WERI-Rb-1 (cell line): ENCODE measurements at regions not wholly inside any gene's neighbourhood (a gene's known extent, or its start where the extent isn't known, plus 50 kb on each side); places are given as distances from the start of the nearest gene placed in this dataset.

ENCODE experiments used
- DNase-seq: peaks from one replicate; pipeline ENCODE4 v3.0.0-alpha.2; 2020
- H3K27ac ChIP-seq: fragments of 250-450 bp; sonication (Bioruptor Pico); 2 replicates; pipeline ENCODE4 v1.5.1; 2020; ENCODE audit warnings: mild to moderate bottlenecking, moderate library complexity
- H3K27me3 ChIP-seq: fragments of 250-450 bp; sonication (Bioruptor Pico); 2 replicates; pipeline ENCODE4 v1.5.1; 2021; ENCODE audit warnings: mild to moderate bottlenecking, low read depth, moderate library complexity; ENCODE audit not compliant: insufficient read depth, severe bottlenecking
- H3K36me3 ChIP-seq: fragments of 250-450 bp; sonication (Bioruptor Pico); 2 replicates; pipeline ENCODE4 v1.5.1; 2020; ENCODE audit warnings: mild to moderate bottlenecking, moderate library complexity
- H3K4me3 ChIP-seq: 2 replicates; pipeline ENCODE4 v1.5.1; 2011; ENCODE audit warnings: low read depth, mild to moderate bottlenecking, control low read depth, low read length
- H3K9me3 ChIP-seq: fragments of 250-450 bp; sonication (Bioruptor Pico); 2 replicates; pipeline ENCODE4 v1.5.1; 2021; ENCODE audit warnings: mild to moderate bottlenecking, moderate library complexity; ENCODE audit not compliant: severe bottlenecking
- TF ChIP-seq, protein P1 (sequence below): IDR thresholded peaks from 2 replicates; pipeline ENCODE4 v1.5.1; 2011; ENCODE audit warnings: low read depth, mild to moderate bottlenecking, control low read depth, inconsistent platforms, low read length

DNA sequence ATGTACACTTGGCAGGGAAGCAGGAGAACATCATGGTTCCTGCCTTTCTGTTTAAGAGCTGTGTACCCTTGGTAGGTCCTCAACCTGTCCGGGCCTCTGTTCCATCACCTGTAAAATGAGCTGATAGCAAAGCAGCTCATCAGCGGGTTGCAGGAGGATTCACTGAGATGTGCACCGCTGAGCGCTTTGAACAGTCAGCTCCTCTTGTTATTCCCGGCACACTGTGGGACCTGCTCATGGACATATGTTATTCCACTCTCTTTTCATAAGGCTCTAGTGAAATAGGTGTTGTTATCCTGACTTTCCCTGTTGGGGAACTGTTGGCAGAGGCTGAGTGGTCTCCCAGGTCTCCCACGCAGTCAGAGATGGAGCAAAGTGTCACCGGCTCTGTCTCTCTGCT is 497.5 kb upstream of the ZMIZ1 start:
- no peak for DNase-seq
- TF ChIP-seq, protein P1, sequence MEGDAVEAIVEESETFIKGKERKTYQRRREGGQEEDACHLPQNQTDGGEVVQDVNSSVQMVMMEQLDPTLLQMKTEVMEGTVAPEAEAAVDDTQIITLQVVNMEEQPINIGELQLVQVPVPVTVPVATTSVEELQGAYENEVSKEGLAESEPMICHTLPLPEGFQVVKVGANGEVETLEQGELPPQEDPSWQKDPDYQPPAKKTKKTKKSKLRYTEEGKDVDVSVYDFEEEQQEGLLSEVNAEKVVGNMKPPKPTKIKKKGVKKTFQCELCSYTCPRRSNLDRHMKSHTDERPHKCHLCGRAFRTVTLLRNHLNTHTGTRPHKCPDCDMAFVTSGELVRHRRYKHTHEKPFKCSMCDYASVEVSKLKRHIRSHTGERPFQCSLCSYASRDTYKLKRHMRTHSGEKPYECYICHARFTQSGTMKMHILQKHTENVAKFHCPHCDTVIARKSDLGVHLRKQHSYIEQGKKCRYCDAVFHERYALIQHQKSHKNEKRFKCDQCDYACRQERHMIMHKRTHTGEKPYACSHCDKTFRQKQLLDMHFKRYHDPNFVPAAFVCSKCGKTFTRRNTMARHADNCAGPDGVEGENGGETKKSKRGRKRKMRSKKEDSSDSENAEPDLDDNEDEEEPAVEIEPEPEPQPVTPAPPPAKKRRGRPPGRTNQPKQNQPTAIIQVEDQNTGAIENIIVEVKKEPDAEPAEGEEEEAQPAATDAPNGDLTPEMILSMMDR: no peak
- Histone ChIP-seq H3K27me3 (no peaks in the 10 kb centered on the region), H3K4me3 (no peak overlapping the region), H3K9me3 (no peaks in the 10 kb centered on the region), H3K36me3 (no peaks in the 10 kb centered on the region), H3K27ac (no peak overlapping the region)

DNA sequence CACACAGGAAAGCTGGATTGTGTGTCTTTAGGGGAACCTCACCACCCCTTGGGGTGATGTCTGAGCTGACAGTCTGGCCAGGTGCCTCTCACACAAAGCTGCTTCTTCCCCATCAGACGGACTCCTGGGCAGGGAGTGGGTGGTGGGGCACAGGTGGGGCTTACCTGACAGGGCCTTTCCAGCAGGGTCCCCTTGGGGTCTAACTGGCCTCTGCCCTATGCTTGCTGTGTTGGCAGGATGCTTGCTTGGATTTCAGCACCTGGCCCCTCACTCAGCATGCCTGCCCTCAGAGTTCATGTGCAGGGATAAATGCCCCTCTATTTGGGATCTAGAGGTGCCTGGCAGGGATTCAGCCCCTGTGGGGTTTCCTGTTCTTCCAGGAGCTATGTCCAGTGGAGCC is 496.9 kb upstream of the ZMIZ1 start:
- Histone ChIP-seq H3K27me3 (no peaks in the 10 kb centered on the region), H3K9me3 (no peaks in the 10 kb centered on the region), H3K27ac (no peak overlapping the region), H3K36me3 (no peaks in the 10 kb centered on the region), H3K4me3 (no peak overlapping the region)
- TF ChIP-seq, protein P1: no peak
- no peak for DNase-seq

DNA sequence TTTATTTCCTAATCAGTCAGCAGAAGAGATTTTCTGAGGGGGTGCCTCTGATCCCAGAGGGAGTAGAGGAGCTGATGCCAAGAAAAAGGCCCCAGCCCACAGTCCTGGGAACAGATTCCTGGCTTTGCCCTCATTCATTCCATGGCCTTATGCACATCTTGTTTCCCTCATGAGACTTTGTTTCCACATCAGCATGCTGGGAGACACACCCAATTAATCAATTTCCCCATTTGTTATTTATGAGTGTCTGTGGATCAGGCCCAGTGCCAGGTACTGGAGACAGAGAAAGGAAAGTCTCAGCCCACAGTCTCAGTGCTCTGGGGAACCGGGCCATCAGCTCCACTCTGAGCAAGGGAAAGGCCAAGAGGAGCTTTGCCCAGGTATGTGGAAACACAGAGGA is 496.2 kb upstream of the ZMIZ1 start:
- Histone ChIP-seq H3K27me3 (no peaks in the 10 kb centered on the region), H3K9me3 (no peaks in the 10 kb centered on the region), H3K36me3 (no peaks in the 10 kb centered on the region), H3K4me3 (no peak overlapping the region), H3K27ac (no peak overlapping the region)
- DNase-seq: no peak
- TF ChIP-seq, protein P1: no peak

DNA sequence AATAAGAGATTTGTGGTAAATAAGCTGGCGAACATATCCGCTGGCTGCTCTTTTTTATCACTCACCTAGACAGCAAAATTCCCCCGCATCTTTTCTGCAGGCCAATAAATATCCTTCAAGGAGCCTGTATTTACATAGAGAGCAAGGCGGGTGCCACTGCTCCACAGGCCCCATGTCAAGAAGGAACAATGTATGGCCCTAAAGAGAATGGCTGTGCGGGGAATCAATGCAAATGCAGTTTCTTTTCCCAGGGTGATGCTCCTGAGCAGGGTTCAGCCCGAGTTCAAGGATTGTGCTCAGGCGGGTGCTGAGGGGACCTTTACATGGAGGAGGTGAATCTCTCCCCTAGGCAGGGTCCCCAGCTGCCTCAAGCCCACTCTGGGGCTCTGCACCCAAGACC is 494.2 kb upstream of the ZMIZ1 start:
- no peak overlapping the region for H3K4me3 ChIP-seq
- no peak for DNase-seq

DNA sequence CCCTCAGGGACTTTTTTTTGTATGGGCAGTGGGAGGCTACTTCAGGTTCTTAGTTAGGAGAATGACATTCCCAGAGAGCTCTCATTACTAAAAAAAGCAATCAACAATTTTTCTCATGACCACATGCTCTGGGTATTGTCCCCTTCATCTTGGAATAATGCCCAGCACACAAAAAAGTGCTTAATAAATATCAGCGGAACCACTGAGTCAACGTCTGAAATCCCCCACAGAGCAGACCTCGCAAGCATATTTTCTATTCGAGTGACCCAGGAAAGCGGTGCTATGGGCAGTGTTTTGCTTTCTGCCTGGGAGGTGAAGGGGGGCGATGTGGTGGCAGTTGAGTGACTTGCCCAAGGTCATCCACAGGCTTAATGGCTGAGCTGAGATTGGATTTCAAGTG is 493.4 kb upstream of the ZMIZ1 start:
- H3K27me3 ChIP-seq: no peaks in the 10 kb centered on the region
- TF ChIP-seq, protein P1: no peak
- H3K4me3 ChIP-seq: no peak overlapping the region
- H3K36me3 ChIP-seq: no peaks in the 10 kb centered on the region
- no peak for DNase-seq
- no peak overlapping the region for H3K27ac ChIP-seq
- H3K9me3 ChIP-seq: no peaks in the 10 kb centered on the region

More for the DNA sequence above, 494.2 kb upstream of the ZMIZ1 start:
- no peaks in the 10 kb centered on the region for H3K36me3 ChIP-seq
- TF ChIP-seq, protein P1: no peak
- no peak overlapping the region for H3K27ac ChIP-seq
- no peaks in the 10 kb centered on the region for H3K27me3 ChIP-seq
- H3K9me3 ChIP-seq: no peaks in the 10 kb centered on the region

DNA sequence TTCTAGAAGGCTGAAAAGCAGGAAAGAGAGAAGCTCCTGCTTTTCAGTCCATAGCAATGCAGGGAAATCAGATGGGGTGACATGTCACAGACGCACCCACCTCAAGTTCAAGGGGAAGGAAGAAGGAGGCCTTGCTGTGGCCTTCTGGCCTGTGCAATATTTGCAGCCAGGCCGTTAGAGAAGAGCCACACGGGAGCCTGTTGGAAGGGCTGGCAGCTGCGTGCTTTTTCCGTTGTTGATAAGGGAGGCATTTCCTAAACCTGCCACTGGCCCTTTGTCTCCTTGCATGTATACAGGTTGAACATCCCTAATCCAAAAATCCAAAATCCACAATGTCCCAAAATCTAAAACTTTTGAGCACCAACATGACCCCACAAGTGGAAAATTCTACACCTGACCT is 492.5 kb upstream of the ZMIZ1 start:
- H3K27me3 ChIP-seq: no peaks in the 10 kb centered on the region
- H3K27ac ChIP-seq: no peak overlapping the region
- no peaks in the 10 kb centered on the region for H3K9me3 ChIP-seq
- TF ChIP-seq, protein P1: no peak
- DNase-seq: no peak
- no peak overlapping the region for H3K4me3 ChIP-seq
- no peaks in the 10 kb centered on the region for H3K36me3 ChIP-seq
